ACC112 (cell line): ENCODE measurements at regions not wholly inside any gene's neighbourhood (a gene's known extent, or its start where the extent isn't known, plus 50 kb on each side); places are given as distances from the start of the nearest gene placed in this dataset.
A peak's percentile ranks its signal among the peaks of the same experiment; 100 is the strongest.

Experiments used
- H2AFZ ChIP-seq: fragments of 200-600 bp; sonication (generic); one replicate; pipeline ENCODE4 v1.6.0; 2017; ENCODE audit warnings: antibody characterized with exemption, low read length; ENCODE audit not compliant: unreplicated experiment
- H3K27ac ChIP-seq: fragments of 200-600 bp; sonication (generic); 2 replicates; pipeline ENCODE4 v1.5.1; 2014; ENCODE audit warnings: low read depth, mild to moderate bottlenecking, antibody characterized with exemption, low read length, moderate library complexity
- H3K27me3 ChIP-seq: fragments of 200-600 bp; sonication (generic); 2 replicates; pipeline ENCODE4 v1.6.1; 2014; ENCODE audit warnings: mild to moderate bottlenecking, antibody characterized with exemption, low read length, moderate library complexity, mixed read lengths; ENCODE audit not compliant: insufficient read depth
- H3K36me3 ChIP-seq: fragments of 200-600 bp; sonication (generic); 2 replicates; pipeline ENCODE4 v1.6.1; 2016; ENCODE audit warnings: mild to moderate bottlenecking, antibody characterized with exemption, low read length, moderate library complexity, mixed read lengths; ENCODE audit not compliant: insufficient read depth
- H3K4me1 ChIP-seq: fragments of 200-600 bp; sonication (generic); one replicate; pipeline ENCODE4 v1.6.1; 2016; ENCODE audit warnings: low read length, mixed read lengths; ENCODE audit not compliant: insufficient read depth, unreplicated experiment, control insufficient read depth
- H3K4me3 ChIP-seq: fragments of 200-600 bp; sonication (generic); 2 replicates; pipeline ENCODE4 v1.5.1; 2014; ENCODE audit warnings: mild to moderate bottlenecking, low read depth, low read length
- H3K79me2 ChIP-seq: fragments of 200-600 bp; sonication (generic); one replicate; pipeline ENCODE4 v1.6.0; 2016; ENCODE audit warnings: low read length; ENCODE audit not compliant: control insufficient read depth, unreplicated experiment, insufficient read depth

GRCh38 chr7:35552691-35553090 is 142.2 kb downstream of the HERPUD2 start:
- Histone ChIP-seq H3K4me3 (no peak overlapping the region), H3K27me3 (peaks cover 73% of the 10 kb centered on the region), H3K4me1 (no peaks in the 10 kb centered on the region), H3K36me3 (no peaks in the 10 kb centered on the region), H2AFZ (no peak overlapping the region), H3K27ac (no peak overlapping the region), H3K79me2 (no peaks in the 10 kb centered on the region)

DNA sequence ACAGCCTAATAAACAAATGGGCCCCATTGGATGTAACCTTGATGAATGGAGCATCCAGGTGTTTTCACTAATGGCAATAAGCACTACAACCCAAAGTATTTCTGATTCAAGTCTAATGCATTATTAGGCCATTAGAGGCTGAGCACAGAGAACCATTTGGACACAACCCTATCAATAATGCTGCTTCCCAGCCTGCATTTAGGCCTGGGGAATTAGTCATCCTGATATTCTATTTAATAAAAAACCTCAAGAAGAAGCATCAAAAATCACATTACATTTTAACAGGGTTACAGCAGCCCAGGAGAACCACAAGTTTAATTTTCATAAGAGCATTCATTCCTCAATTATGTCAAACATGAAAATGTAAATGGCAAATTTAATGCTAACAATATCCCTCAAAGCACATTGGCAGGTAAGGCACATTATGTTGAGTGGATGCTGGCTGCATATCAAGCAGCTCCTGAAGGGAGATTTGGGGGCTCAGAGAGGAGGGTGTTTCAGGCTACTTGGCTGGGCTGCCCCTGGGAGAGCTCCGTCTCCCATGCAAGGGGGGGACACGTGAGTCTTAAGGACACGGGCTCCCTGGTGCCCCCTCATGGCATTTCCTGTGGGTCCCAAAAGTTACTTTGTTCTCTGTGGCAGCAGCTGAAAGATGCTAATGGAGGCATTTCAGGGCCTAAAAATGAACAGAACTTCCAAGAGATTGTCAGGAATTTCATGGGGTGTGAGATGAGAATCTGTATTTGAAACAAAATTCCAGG is 143.4 kb downstream of the HERPUD2 start:
- H3K36me3 ChIP-seq: no peaks in the 10 kb centered on the region
- no peak overlapping the region for H3K27ac ChIP-seq
- no peak overlapping the region for H3K4me3 ChIP-seq
- no peak overlapping the region for H2AFZ ChIP-seq
- H3K27me3 ChIP-seq: peaks cover 85% of the 10 kb centered on the region
- no peaks in the 10 kb centered on the region for H3K4me1 ChIP-seq
- no peaks in the 10 kb centered on the region for H3K79me2 ChIP-seq

DNA sequence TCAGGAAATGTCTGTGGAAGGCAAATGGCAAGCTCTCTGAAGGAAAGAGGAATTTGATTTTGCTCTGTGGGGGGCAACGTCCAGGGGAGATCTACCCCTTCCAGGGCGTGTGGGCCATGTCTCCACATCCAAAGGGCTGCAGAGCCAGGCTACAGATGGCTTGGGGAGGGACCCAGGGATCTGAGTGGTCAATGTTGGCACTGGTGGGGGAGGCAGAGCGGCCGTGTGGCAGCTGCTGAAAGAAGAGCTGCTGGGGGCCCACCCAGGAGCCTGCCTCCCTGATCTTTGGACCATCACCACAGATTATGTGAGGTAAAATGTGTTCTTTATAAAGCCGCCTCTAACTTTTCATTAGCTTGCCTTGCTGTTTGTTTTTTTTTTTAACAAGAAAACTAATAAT is 144.1 kb downstream of the HERPUD2 start:
- H2AFZ ChIP-seq: no peak overlapping the region
- H3K79me2 ChIP-seq: no peaks in the 10 kb centered on the region
- H3K27ac ChIP-seq: no peak overlapping the region
- peaks cover 92% of the 10 kb centered on the region for H3K27me3 ChIP-seq
- H3K4me3 ChIP-seq: no peak overlapping the region
- no peaks in the 10 kb centered on the region for H3K36me3 ChIP-seq
- H3K4me1 ChIP-seq: no peaks in the 10 kb centered on the region

DNA sequence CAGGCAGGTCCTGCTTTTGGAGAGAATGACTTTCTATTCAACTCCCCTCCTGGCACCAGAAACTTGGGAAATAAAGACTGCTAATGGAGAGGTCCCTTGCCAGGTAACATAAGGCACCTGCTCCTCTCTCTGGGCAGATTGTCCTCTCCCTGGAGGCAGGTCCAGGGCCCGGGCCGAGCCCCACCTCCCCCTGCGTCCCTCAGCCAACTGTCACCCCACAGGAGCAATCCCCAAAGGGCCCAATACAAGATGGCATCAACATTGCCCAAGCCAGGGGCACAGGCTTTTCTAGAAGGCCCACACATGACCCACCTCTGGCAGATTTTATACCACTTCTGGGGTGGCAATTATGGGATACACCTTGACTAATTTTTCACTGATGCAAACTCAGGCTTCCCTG is 145.2 kb downstream of the HERPUD2 start:
- no peak overlapping the region for H2AFZ ChIP-seq
- H3K79me2 ChIP-seq: no peaks in the 10 kb centered on the region
- no peak overlapping the region for H3K4me3 ChIP-seq
- peaks cover 97% of the 10 kb centered on the region for H3K27me3 ChIP-seq
- H3K27ac ChIP-seq: no peak overlapping the region
- H3K4me1 ChIP-seq: no peaks in the 10 kb centered on the region
- H3K36me3 ChIP-seq: no peaks in the 10 kb centered on the region

DNA sequence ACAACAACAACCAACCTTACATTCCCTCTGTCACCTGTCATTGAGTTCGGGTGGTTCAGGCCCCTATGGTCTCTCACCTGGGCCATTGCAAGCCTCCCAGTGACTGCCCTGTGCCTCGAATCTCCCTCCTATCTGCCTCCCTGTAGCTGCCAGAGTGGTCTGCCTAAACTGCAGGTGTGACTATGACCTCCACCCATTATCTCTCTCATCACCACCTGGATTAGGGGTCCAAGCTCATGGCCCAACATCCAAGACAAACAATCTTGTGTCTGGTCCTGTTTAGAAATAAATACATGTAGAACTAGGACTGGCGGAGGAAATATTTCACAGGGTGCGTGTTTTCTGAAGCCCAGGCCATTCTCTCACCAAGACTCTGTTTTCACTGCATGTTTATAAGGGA is 146.6 kb downstream of the HERPUD2 start:
- Histone ChIP-seq H3K27ac (no peak overlapping the region), H3K36me3 (no peaks in the 10 kb centered on the region), H3K4me1 (no peaks in the 10 kb centered on the region), H3K79me2 (no peaks in the 10 kb centered on the region), H3K27me3 (peaks cover 100% of the 10 kb centered on the region), H2AFZ (no peak overlapping the region), H3K4me3 (no peak overlapping the region)

- Histone ChIP-seq H3K27me3 (peaks cover 98% of the 10 kb centered on the region), H2AFZ (no peak overlapping the region)
These were observed 148.1 kb downstream of the HERPUD2 start for GRCh38 chr7:35546691-35547429.

DNA sequence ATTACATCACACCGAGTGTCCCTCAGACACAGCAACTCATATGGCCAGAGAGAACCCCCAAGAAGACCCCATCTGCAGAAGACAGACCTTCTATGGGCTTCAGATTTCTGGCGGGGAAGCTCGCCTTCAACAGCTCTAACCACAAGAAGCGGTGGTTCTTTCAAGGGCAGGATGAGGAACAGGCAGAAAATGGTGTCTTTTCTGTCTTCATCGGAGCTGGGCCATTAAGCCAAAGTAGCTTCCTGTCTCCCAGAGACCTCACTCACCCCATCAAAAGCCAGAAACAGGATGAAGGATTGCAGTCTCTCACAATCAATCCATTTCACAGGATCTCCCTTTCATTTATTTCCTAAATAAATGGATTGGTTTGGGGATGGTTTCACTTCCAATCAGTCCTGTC is 149.1 kb downstream of the HERPUD2 start:
- Histone ChIP-seq H3K4me3 (no peak overlapping the region), H3K4me1 (no peaks in the 10 kb centered on the region), H3K79me2 (no peaks in the 10 kb centered on the region), H3K27ac (no peak overlapping the region), H3K27me3 (peaks cover 91% of the 10 kb centered on the region), H2AFZ (no peak overlapping the region), H3K36me3 (no peaks in the 10 kb centered on the region)

More at GRCh38 chr7:35546691-35547429, 148.1 kb downstream of the HERPUD2 start:
- H3K27ac ChIP-seq: no peak overlapping the region
- H3K4me3 ChIP-seq: no peak overlapping the region
- no peaks in the 10 kb centered on the region for H3K4me1 ChIP-seq
- no peaks in the 10 kb centered on the region for H3K79me2 ChIP-seq
- no peaks in the 10 kb centered on the region for H3K36me3 ChIP-seq

GRCh38 chr7:35544028-35544742 is 150.8 kb downstream of the HERPUD2 start:
- H3K36me3 ChIP-seq: no peaks in the 10 kb centered on the region
- H3K27ac ChIP-seq: no peak overlapping the region
- no peak overlapping the region for H2AFZ ChIP-seq
- H3K27me3 ChIP-seq: peaks cover 75% of the 10 kb centered on the region
- H3K79me2 ChIP-seq: no peaks in the 10 kb centered on the region
- H3K4me3 ChIP-seq: no peak overlapping the region
- no peaks in the 10 kb centered on the region for H3K4me1 ChIP-seq

- Histone ChIP-seq H3K27ac (no peak overlapping the region), H3K79me2 (no peaks in the 10 kb centered on the region), H3K4me1 (no peaks in the 10 kb centered on the region), H3K36me3 (no peaks in the 10 kb centered on the region), H3K4me3 (peak overlapping the region; percentile 66), H3K27me3 (peaks cover 31% of the 10 kb centered on the region), H2AFZ (peak overlapping the region; percentile 25)
These were observed 157.6 kb downstream of the HERPUD2 start for GRCh38 chr7:35537067-35538023.

DNA sequence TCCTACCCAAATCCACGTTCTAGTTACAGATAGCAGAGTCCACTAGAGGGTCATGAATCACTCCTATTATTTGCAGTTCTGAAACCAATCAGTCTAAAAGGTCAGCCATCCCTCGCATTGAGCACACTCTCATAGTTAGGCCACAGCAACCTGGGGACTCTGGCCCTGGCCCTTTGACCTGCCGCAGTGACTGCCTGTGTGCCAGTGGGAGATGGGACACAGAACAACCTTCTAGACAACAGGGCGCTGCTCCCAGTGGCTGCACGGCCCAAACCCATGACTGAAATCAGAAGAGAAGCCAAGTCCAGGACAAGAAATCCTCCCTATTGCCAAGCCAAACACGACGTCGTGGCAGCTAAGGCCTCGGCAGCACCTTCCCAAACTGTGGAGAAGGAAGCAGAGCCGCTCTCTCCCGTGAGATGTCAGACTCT is 158.5 kb downstream of the HERPUD2 start:
- no peak overlapping the region for H3K27ac ChIP-seq
- no peak overlapping the region for H3K4me3 ChIP-seq
- no peaks in the 10 kb centered on the region for H3K4me1 ChIP-seq
- no peak overlapping the region for H2AFZ ChIP-seq
- no peaks in the 10 kb centered on the region for H3K36me3 ChIP-seq
- H3K27me3 ChIP-seq: peaks cover 35% of the 10 kb centered on the region
- no peaks in the 10 kb centered on the region for H3K79me2 ChIP-seq
